ENCODE measurements at regions not wholly inside any gene's neighbourhood (a gene's known extent, or its start where the extent isn't known, plus 50 kb on each side); places are given as distances from the start of the nearest gene placed in this dataset.

DNA sequence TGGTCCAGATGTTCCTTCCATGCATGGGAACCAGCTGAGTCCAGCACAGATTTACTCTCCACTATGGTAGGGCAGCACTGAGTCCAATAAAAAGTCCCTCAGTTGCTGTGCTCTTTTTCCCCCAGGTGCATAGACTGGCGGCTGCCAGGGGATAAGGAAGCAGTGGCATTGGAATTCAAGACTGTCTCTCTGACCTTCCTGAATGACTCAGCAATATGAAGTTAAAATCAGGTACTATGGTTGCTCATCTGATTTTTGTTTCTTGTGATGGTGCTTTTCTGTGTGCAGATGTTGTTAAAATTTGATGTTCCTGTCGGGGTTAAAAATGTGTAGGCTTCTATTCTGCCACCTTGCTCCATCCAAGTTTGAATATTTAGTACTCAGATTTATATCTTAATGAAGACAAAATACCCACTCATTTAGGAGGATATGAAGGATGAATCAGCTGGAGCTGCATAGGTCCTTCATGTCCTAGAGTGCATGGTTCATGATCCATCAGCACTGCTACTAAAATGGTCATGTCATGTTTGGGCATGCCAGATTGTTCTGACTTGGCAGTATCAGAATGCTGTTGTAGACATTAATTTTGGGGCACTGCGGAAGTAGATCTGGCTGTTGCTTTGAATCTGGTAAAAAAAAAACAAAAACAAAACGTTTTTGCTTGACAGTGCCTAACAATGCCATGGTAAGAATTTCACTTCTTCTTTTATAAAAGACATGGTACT lies 321.2 kb upstream of the MAP3K7 start:
- Histone ChIP-seq H3K9me3 (ENCODE audit: insufficient read depth, low read length) (no peaks in the 10 kb centered on the region), H3K4me1 (ENCODE audit: insufficient read depth, insufficient read length) (no peaks in the 10 kb centered on the region), H3K36me3 (ENCODE audit: insufficient read depth, insufficient read length, low read length) (no peaks in the 10 kb centered on the region), H3K4me3 (ENCODE audit: insufficient read length, low read depth) (no peak overlapping the region), H3K27me3 (ENCODE audit: insufficient read depth, insufficient read length) (no peaks in the 10 kb centered on the region), H3K9ac (ENCODE audit: insufficient read length, low read depth) (no peak overlapping the region)
- DNase-seq (ENCODE audit: low read depth, low spot score): no peak
- TF ChIP-seq YY1 (IDR thresholded peaks at IDR 0.05; ENCODE audit: insufficient read depth, insufficient read length): no peak

DNA sequence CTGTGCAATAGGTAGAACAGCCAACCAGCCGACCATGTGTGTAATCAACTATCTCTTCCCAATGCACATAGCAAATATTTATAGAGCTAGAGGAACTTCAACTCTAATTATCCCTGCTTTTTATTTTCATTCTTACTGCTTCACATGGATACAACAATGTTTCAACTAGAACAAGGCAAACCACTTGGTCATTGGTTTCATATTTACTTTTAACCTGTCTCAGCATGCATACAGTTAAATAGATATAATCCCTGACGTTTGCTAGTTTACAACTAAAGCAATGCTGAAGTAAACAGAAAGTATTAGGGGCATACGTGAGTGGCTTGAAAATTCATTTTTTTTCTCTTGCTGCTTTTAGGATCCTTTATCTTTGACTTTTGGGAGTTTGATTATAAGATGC lies 318.5 kb upstream of the MAP3K7 start:
- no peaks in the 10 kb centered on the region for H3K27me3 ChIP-seq (ENCODE audit: insufficient read depth, insufficient read length)
- no peak overlapping the region for H3K9ac ChIP-seq (ENCODE audit: insufficient read length, low read depth)
- H3K4me1 ChIP-seq (ENCODE audit: insufficient read depth, insufficient read length): no peaks in the 10 kb centered on the region
- no peaks in the 10 kb centered on the region for H3K36me3 ChIP-seq (ENCODE audit: insufficient read depth, insufficient read length, low read length)
- TF ChIP-seq ZNF274 (IDR thresholded peaks at IDR 0.05; ENCODE audit: low read depth, low read length) (no peak), SUZ12 (IDR thresholded peaks at IDR 0.05; ENCODE audit: extremely low read depth, insufficient read depth, insufficient read length) (no peak), YY1 (IDR thresholded peaks at IDR 0.05; ENCODE audit: insufficient read depth, insufficient read length) (no peak)
- H3K4me3 ChIP-seq (ENCODE audit: insufficient read length, low read depth): no peak overlapping the region
- H3K9me3 ChIP-seq (ENCODE audit: insufficient read depth, low read length): no peaks in the 10 kb centered on the region
- no peak for DNase-seq (ENCODE audit: low read depth, low spot score)

DNA sequence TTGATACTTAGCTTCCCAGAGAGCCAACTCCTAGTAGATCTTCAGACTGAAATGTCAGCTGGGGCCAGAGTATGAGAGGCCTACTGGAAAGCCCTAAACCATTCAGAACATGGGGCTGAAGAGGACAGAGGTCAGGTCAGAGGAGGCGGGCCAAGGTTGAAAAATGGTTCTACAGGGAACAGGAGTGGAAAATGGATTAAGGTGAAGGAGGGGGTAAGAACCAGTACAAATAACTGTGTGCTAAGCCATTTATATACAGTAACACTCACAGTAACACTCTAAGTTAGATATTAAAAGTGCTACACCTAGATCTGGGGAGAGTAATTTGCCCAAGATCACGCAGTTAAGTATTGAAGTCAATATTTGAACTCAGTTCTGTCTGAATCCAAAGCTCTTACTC lies 313.2 kb upstream of the MAP3K7 start:
- Histone ChIP-seq H3K4me1 (ENCODE audit: insufficient read depth, insufficient read length) (no peaks in the 10 kb centered on the region), H3K9ac (ENCODE audit: insufficient read length, low read depth) (no peak overlapping the region), H3K9me3 (ENCODE audit: insufficient read depth, low read length) (no peaks in the 10 kb centered on the region), H3K4me3 (ENCODE audit: insufficient read length, low read depth) (no peak overlapping the region), H3K36me3 (ENCODE audit: insufficient read depth, insufficient read length, low read length) (no peaks in the 10 kb centered on the region), H3K27me3 (ENCODE audit: insufficient read depth, insufficient read length) (no peaks in the 10 kb centered on the region)
- no peak for DNase-seq (ENCODE audit: low read depth, low spot score)
- TF ChIP-seq ZNF274 (IDR thresholded peaks at IDR 0.05; ENCODE audit: low read depth, low read length) (no peak), YY1 (IDR thresholded peaks at IDR 0.05; ENCODE audit: insufficient read depth, insufficient read length) (no peak)

DNA sequence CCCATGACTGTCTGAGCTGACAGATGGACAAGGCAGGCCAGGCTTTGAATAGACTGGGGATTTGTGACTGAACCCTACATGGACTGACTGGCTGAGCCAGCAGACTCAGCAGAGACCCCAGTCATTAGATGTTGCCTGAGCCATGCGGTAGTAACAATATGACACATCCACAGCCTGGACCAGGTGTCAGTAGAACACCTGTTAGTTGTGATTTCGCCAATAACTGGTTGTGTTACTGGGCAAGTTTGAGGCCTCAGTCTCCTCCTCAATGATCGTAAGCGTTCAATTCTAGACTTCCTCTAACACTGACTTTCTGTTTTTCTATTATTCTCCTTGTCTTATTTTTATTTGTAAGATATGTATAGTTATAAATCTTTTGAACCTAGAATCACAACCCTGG lies 311.9 kb upstream of the MAP3K7 start:
- no peak for DNase-seq (ENCODE audit: low read depth, low spot score)
- H3K9me3 ChIP-seq (ENCODE audit: insufficient read depth, low read length): no peaks in the 10 kb centered on the region
- no peaks in the 10 kb centered on the region for H3K27me3 ChIP-seq (ENCODE audit: insufficient read depth, insufficient read length)
- no peak overlapping the region for H3K4me3 ChIP-seq (ENCODE audit: insufficient read length, low read depth)
- no peaks in the 10 kb centered on the region for H3K4me1 ChIP-seq (ENCODE audit: insufficient read depth, insufficient read length)
- H3K36me3 ChIP-seq (ENCODE audit: insufficient read depth, insufficient read length, low read length): no peaks in the 10 kb centered on the region
- TF ChIP-seq SUZ12 (IDR thresholded peaks at IDR 0.05; ENCODE audit: extremely low read depth, insufficient read depth, insufficient read length) (no peak), ZNF274 (IDR thresholded peaks at IDR 0.05; ENCODE audit: low read depth, low read length) (no peak), YY1 (IDR thresholded peaks at IDR 0.05; ENCODE audit: insufficient read depth, insufficient read length) (no peak)
- no peak overlapping the region for H3K9ac ChIP-seq (ENCODE audit: insufficient read length, low read depth)

DNA sequence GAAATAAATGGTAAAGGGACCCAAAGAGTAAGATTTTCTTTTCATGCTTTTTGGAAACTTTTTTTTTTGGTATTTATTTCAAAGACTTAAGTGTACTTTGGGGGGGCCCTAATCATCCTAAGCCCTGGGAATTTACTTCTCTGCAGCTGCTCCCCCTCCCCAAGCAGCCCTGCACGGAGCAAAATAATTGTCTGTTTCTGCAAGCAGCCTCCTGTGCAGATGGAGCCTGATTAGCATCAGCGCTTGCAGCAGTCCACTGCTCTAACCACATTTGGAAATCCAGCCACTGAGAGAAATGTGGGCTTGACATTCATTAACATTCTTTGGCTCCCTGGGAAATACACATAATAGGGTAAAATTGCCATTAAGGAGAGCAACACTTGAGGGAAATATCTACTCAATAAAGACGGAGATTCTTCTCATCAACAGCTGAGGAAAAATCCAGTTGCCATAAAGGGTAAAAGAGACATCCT lies 309.2 kb upstream of the MAP3K7 start:
- H3K36me3 ChIP-seq (ENCODE audit: insufficient read depth, insufficient read length, low read length): no peaks in the 10 kb centered on the region
- H3K4me3 ChIP-seq (ENCODE audit: insufficient read length, low read depth): no peak overlapping the region
- TF ChIP-seq ZNF274 (IDR thresholded peaks at IDR 0.05; ENCODE audit: low read depth, low read length) (no peak), YY1 (IDR thresholded peaks at IDR 0.05; ENCODE audit: insufficient read depth, insufficient read length) (no peak), SUZ12 (IDR thresholded peaks at IDR 0.05; ENCODE audit: extremely low read depth, insufficient read depth, insufficient read length) (no peak)
- no peak for DNase-seq (ENCODE audit: low read depth, low spot score)
- no peaks in the 10 kb centered on the region for H3K27me3 ChIP-seq (ENCODE audit: insufficient read depth, insufficient read length)
- H3K4me1 ChIP-seq (ENCODE audit: insufficient read depth, insufficient read length): no peaks in the 10 kb centered on the region
- H3K9ac ChIP-seq (ENCODE audit: insufficient read length, low read depth): no peak overlapping the region
- H3K9me3 ChIP-seq (ENCODE audit: insufficient read depth, low read length): no peaks in the 10 kb centered on the region

DNA sequence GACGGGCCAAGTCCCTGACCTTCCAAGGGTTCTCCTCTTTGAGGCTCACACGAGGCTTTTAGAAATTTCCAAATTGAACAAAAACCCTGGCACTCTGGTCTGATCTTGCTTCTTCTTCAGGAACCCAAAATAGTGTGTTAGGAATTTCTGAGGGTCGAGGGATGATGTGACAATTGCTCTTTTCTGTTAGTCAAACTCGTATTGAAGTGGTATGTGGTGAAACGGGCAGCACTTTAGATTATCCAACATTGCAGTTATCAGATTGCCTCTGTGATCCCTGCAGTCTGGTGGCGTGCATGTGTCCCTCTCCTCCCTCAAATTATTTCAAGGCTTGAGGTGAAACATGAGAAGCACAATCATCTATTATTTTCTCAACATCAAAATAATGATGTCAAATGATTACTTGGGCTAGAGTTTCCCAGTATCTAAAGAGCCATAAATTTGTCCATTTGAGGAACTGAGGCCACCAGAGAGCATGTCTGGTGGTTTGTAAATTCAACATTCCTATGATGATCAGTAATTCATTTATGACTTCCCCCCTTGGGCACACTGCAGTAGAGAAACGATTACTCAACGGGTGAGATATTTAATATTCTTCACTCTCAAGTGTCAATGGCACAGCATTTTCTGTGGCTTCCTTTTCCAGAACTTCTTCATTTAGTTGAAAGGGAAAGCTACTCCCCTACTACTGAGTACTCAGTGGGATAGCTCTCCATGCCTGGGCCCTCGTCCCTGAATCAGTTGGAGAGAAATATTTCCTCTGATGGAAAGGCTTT lies 308.6 kb upstream of the MAP3K7 start:
- Histone ChIP-seq H3K9me3 (ENCODE audit: insufficient read depth, low read length) (no peaks in the 10 kb centered on the region), H3K27me3 (ENCODE audit: insufficient read depth, insufficient read length) (no peaks in the 10 kb centered on the region), H3K4me1 (ENCODE audit: insufficient read depth, insufficient read length) (no peaks in the 10 kb centered on the region), H3K36me3 (ENCODE audit: insufficient read depth, insufficient read length, low read length) (no peaks in the 10 kb centered on the region), H3K4me3 (ENCODE audit: insufficient read length, low read depth) (no peak overlapping the region), H3K9ac (ENCODE audit: insufficient read length, low read depth) (no peak overlapping the region)
- TF ChIP-seq SUZ12 (IDR thresholded peaks at IDR 0.05; ENCODE audit: extremely low read depth, insufficient read depth, insufficient read length): no peak
- no peak for TF ChIP-seq ZNF274 (IDR thresholded peaks at IDR 0.05; ENCODE audit: low read depth, low read length)
- no peak for TF ChIP-seq YY1 (IDR thresholded peaks at IDR 0.05; ENCODE audit: insufficient read depth, insufficient read length)
- no peak for DNase-seq (ENCODE audit: low read depth, low spot score)

DNA sequence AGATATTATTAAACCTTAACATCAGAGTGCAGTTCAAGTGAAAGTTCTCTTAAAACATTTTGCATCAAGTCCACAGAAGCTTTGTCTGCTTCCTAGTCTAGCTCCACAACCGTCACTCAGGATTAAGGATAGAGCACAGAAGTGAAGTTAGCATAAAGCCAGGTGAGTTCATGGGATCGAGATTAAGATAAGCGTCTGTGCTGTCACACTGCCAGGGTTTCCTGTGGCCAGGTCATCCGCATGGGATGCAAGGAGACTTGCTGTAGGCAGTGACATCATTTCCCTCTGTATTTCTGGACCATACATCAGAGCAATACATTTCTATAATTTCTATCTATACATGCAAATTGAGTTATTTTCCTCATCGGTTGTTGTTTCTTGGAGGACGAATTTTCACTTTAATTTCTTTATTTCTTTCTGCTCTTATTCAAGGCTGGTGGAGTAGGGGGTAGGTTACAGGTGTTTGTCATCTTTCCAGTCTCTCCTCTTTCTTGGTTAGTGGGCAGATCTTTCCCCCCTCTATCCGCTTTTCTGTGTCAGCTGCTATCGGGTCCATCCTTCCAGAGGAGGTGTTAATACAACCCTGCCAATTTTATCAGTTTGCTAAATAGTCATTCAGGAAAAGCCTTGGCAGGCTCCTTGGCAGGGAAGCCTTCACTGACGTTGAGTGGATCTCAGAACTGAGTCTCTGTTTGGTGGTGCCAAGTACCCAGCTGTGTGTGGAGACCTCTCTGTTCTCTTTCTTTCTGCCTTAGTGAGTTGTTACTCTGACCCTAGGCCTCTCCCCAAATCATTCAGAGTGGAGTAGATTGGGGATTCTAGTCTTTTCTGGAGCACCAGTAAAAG lies 307.6 kb upstream of the MAP3K7 start:
- TF ChIP-seq YY1 (IDR thresholded peaks at IDR 0.05; ENCODE audit: insufficient read depth, insufficient read length) (no peak), ZNF274 (IDR thresholded peaks at IDR 0.05; ENCODE audit: low read depth, low read length) (no peak), SUZ12 (IDR thresholded peaks at IDR 0.05; ENCODE audit: extremely low read depth, insufficient read depth, insufficient read length) (no peak)
- Histone ChIP-seq H3K4me1 (ENCODE audit: insufficient read depth, insufficient read length) (no peaks in the 10 kb centered on the region), H3K9ac (ENCODE audit: insufficient read length, low read depth) (no peak overlapping the region), H3K4me3 (ENCODE audit: insufficient read length, low read depth) (no peak overlapping the region), H3K27me3 (ENCODE audit: insufficient read depth, insufficient read length) (no peaks in the 10 kb centered on the region), H3K9me3 (ENCODE audit: insufficient read depth, low read length) (no peaks in the 10 kb centered on the region), H3K36me3 (ENCODE audit: insufficient read depth, insufficient read length, low read length) (no peaks in the 10 kb centered on the region)
- DNase-seq (ENCODE audit: low read depth, low spot score): no peak
